ENCODE measurements at regions not wholly inside any gene's neighbourhood (a gene's known extent, or its start where the extent isn't known, plus 50 kb on each side); places are given as distances from the start of the nearest gene placed in this dataset.

DNA sequence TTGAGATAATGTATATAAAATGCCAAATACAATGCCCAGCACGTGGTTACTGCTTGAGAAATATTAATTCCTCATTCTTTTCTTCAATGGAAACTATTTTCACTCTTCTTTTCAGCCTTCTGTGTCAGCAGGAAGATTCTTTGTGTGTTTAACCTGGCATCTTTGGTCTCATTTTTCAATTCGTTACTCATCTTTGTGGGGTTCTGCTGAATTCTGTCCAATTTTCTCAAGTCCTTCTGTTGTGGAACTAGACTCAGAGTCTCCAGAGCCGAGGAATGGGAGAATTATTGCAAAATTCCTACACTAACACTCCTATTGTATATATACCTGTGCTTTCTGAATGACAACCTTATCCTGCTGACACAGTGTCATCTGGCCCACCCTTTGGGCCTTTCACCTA is 96.8 kb upstream of the RGMA start:
- peaks cover 9% of the 10 kb centered on the region for H3K27me3 ChIP-seq (ENCODE audit: insufficient read depth, poor library complexity, severe bottlenecking)
- TF ChIP-seq, protein P1, sequence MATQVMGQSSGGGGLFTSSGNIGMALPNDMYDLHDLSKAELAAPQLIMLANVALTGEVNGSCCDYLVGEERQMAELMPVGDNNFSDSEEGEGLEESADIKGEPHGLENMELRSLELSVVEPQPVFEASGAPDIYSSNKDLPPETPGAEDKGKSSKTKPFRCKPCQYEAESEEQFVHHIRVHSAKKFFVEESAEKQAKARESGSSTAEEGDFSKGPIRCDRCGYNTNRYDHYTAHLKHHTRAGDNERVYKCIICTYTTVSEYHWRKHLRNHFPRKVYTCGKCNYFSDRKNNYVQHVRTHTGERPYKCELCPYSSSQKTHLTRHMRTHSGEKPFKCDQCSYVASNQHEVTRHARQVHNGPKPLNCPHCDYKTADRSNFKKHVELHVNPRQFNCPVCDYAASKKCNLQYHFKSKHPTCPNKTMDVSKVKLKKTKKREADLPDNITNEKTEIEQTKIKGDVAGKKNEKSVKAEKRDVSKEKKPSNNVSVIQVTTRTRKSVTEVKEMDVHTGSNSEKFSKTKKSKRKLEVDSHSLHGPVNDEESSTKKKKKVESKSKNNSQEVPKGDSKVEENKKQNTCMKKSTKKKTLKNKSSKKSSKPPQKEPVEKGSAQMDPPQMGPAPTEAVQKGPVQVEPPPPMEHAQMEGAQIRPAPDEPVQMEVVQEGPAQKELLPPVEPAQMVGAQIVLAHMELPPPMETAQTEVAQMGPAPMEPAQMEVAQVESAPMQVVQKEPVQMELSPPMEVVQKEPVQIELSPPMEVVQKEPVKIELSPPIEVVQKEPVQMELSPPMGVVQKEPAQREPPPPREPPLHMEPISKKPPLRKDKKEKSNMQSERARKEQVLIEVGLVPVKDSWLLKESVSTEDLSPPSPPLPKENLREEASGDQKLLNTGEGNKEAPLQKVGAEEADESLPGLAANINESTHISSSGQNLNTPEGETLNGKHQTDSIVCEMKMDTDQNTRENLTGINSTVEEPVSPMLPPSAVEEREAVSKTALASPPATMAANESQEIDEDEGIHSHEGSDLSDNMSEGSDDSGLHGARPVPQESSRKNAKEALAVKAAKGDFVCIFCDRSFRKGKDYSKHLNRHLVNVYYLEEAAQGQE (IDR thresholded peaks at IDR 0.05; ENCODE audit: insufficient replicate concordance, low read depth), result no peak
- TF ChIP-seq GABPA (IDR thresholded peaks at IDR 0.05; ENCODE audit: low read depth) (no peak), SPI1 (IDR thresholded peaks at IDR 0.05; ENCODE audit: borderline replicate concordance, low read depth) (no peak), POLR2AphosphoS5 (IDR thresholded peaks at IDR 0.05; ENCODE audit: low read depth) (no peak)
- TF ChIP-seq, protein P2, sequence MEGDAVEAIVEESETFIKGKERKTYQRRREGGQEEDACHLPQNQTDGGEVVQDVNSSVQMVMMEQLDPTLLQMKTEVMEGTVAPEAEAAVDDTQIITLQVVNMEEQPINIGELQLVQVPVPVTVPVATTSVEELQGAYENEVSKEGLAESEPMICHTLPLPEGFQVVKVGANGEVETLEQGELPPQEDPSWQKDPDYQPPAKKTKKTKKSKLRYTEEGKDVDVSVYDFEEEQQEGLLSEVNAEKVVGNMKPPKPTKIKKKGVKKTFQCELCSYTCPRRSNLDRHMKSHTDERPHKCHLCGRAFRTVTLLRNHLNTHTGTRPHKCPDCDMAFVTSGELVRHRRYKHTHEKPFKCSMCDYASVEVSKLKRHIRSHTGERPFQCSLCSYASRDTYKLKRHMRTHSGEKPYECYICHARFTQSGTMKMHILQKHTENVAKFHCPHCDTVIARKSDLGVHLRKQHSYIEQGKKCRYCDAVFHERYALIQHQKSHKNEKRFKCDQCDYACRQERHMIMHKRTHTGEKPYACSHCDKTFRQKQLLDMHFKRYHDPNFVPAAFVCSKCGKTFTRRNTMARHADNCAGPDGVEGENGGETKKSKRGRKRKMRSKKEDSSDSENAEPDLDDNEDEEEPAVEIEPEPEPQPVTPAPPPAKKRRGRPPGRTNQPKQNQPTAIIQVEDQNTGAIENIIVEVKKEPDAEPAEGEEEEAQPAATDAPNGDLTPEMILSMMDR (IDR thresholded peaks at IDR 0.05; ENCODE audit: insufficient read depth, low read length), result no peak
- no peak for DNase-seq (ENCODE audit: low read depth in 1 of 2, low spot score in 1 of 2)

DNA sequence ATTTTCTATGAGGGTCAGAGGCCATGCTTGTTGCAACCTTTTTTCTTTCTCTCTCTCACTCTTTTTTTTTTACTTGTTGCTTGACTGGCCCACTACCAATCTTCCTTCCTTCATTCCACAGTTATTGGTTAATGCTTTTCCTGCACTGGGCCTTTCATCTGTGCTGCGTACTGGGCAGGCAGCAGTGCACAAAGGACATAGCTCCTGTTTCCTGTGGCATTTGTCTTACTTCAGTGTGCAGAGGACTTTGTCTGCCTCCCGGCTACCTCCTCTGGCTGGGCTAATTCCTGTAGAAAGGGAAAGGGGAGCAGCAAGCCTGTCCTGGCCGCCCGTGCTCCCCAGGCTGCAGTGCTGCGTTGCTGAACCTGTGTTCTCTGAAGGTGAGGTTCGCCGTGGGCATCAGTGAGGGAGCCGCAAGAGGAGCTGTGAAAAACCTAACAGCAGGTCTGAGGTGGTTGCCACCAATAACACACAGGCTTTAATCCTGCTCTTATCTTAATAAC is 93.7 kb upstream of the RGMA start:
- TF ChIP-seq, protein P1 (IDR thresholded peaks at IDR 0.05; ENCODE audit: insufficient replicate concordance, low read depth), result no peak
- TF ChIP-seq, protein P2 (IDR thresholded peaks at IDR 0.05; ENCODE audit: insufficient read depth, low read length), result no peak
- TF ChIP-seq POLR2AphosphoS5 (IDR thresholded peaks at IDR 0.05; ENCODE audit: low read depth) (no peak), GABPA (IDR thresholded peaks at IDR 0.05; ENCODE audit: low read depth) (no peak), SPI1 (IDR thresholded peaks at IDR 0.05; ENCODE audit: borderline replicate concordance, low read depth) (no peak)
- peaks cover 7% of the 10 kb centered on the region for H3K27me3 ChIP-seq (ENCODE audit: insufficient read depth, poor library complexity, severe bottlenecking)

More for the DNA sequence above, 96.8 kb upstream of the RGMA start:
- no peak overlapping the region for H3K27ac ChIP-seq (replicated peaks)
- no peak overlapping the region for H3K4me3 ChIP-seq (replicated peaks; ENCODE audit: insufficient read depth, low read length)

DNA sequence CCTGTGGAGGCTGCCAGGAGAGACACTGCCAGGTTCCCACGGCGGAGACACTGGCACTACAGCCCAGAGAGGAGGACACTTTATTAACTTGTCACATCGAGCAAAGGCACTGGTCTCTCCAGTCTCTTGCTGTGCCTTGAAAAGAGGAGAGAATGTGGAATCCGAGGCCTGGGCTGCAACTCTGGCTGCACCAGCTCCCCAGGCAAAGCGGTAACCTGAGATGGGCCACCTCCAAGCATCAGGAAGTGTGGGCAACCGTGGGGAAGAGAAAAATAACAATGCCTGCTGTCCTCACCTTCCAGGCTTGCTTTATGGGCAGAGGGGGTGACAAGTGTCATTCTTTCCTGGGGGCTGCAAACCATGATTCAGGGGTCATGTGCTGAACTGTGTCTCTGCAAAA is 91.6 kb upstream of the RGMA start:
- TF ChIP-seq GABPA (IDR thresholded peaks at IDR 0.05; ENCODE audit: low read depth), result no peak
- TF ChIP-seq, protein P2 (IDR thresholded peaks at IDR 0.05; ENCODE audit: insufficient read depth, low read length), result no peak
- TF ChIP-seq, protein P1 (IDR thresholded peaks at IDR 0.05; ENCODE audit: insufficient replicate concordance, low read depth), result no peak
- no peak for TF ChIP-seq POLR2AphosphoS5 (IDR thresholded peaks at IDR 0.05; ENCODE audit: low read depth)
- TF ChIP-seq SPI1 (IDR thresholded peaks at IDR 0.05; ENCODE audit: borderline replicate concordance, low read depth), result no peak
- Histone ChIP-seq H3K27ac (replicated peaks) (no peak overlapping the region), H3K27me3 (ENCODE audit: insufficient read depth, poor library complexity, severe bottlenecking) (no peaks in the 10 kb centered on the region), H3K4me3 (replicated peaks; ENCODE audit: insufficient read depth, low read length) (no peak overlapping the region)
- DNase-seq (ENCODE audit: low read depth in 1 of 2, low spot score in 1 of 2), result no peak

More for the DNA sequence above, 93.7 kb upstream of the RGMA start:
- DNase-seq (ENCODE audit: low read depth in 1 of 2, low spot score in 1 of 2), result no peak
- Histone ChIP-seq H3K27ac (replicated peaks) (no peak overlapping the region), H3K4me3 (replicated peaks; ENCODE audit: insufficient read depth, low read length) (no peak overlapping the region)

All from HL-60 (cell line).